ENCODE measurements at regions not wholly inside any gene's neighbourhood (a gene's known extent, or its start where the extent isn't known, plus 50 kb on each side); places are given as distances from the start of the nearest gene placed in this dataset.

DNA sequence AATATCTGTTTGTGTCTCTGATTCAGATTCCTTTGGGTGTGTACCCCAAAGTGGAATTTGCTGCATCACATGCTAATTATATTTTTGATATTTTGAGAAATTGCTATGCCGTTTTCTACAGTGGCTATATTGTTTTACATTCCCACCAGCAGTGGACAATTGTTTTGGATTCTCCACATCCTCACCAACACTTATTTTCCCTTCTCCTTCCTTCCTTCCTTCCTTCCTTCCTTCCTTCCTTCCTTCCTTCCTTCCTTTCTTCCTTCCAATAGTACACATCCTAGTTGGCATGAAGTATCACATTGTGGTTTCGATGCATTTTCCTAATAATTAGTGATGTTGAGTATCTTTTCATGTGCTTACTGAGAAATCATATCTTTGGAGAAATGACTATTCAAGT, 535.5 kb downstream of the SH2D4B start:
- WGBS, 2 donors = 71 to 72% methylated on average over 2 of the region's 2 CpGs

DNA sequence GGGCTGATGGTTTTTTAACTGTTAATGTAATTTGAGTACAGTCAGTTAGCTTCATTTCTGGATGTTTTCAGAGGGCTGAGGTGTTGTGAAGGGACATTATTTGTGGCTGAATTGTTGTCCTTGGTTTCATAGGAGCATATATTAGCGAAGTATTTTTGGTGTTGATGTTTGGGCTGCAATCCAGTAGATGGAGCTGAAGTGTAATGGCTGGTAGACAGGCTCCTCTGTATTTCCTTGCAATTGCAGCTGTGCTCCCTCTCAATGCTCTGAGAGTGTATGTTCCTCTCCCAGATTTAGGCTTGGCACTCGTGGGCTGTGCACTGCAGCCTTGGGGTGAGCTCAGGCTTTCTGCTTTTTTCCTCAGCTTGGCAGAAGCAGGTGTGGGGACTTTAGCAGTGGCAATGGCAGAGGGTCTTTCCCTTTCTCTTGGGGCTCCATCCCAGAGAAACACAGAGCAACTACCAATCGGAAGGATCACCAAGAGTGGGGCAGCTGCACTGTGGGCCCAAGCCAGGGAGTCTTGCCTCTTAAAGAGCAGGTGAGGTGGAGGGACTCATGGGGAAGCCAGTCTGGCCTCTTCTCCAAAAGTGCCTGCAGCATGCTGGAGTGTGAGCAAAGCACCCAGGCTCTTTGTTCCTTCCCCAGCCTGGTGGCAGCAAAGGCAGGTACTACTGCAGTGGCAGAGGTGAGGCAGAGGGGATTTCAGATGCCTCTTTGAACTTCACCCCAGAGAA, 544.4 kb downstream of the SH2D4B start:
- 82 to 84% methylated on average over 3 of the region's 3 CpGs for WGBS, 2 donors
- no peak for DNase-seq (ENCODE audit: low spot score in 2 of 2)
- Histone ChIP-seq H3K36me3 (no peaks in the 10 kb centered on the region), H3K9me3 (peaks cover 0 to 9% (median 0%) of the 10 kb centered on the region in 4 donors), H3K4me3 (no peak overlapping the region), H3K27me3 (no peaks in the 10 kb centered on the region), H3K4me1 (no peaks in the 10 kb centered on the region), H3K27ac (no peak overlapping the region)
- TF ChIP-seq, protein P1, sequence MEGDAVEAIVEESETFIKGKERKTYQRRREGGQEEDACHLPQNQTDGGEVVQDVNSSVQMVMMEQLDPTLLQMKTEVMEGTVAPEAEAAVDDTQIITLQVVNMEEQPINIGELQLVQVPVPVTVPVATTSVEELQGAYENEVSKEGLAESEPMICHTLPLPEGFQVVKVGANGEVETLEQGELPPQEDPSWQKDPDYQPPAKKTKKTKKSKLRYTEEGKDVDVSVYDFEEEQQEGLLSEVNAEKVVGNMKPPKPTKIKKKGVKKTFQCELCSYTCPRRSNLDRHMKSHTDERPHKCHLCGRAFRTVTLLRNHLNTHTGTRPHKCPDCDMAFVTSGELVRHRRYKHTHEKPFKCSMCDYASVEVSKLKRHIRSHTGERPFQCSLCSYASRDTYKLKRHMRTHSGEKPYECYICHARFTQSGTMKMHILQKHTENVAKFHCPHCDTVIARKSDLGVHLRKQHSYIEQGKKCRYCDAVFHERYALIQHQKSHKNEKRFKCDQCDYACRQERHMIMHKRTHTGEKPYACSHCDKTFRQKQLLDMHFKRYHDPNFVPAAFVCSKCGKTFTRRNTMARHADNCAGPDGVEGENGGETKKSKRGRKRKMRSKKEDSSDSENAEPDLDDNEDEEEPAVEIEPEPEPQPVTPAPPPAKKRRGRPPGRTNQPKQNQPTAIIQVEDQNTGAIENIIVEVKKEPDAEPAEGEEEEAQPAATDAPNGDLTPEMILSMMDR (IDR thresholded peaks at IDR 0.05) = no peak
- no peak for TF ChIP-seq POLR2A (IDR thresholded peaks at IDR 0.05)

More for the DNA sequence above, 535.5 kb downstream of the SH2D4B start:
- DNase-seq (ENCODE audit: low spot score in 2 of 2) = no peak
- Histone ChIP-seq H3K9me3 (peaks cover 0 to 7% (median 0%) of the 10 kb centered on the region in 4 donors), H3K36me3 (no peaks in the 10 kb centered on the region), H3K4me1 (no peaks in the 10 kb centered on the region), H3K4me3 (no peak overlapping the region), H3K27me3 (no peaks in the 10 kb centered on the region), H3K27ac (no peak overlapping the region)
- TF ChIP-seq POLR2A (IDR thresholded peaks at IDR 0.05) (no peak), EP300 (IDR thresholded peaks at IDR 0.05) (no peak)
- TF ChIP-seq, protein P1 (IDR thresholded peaks at IDR 0.05) = no peak

DNA sequence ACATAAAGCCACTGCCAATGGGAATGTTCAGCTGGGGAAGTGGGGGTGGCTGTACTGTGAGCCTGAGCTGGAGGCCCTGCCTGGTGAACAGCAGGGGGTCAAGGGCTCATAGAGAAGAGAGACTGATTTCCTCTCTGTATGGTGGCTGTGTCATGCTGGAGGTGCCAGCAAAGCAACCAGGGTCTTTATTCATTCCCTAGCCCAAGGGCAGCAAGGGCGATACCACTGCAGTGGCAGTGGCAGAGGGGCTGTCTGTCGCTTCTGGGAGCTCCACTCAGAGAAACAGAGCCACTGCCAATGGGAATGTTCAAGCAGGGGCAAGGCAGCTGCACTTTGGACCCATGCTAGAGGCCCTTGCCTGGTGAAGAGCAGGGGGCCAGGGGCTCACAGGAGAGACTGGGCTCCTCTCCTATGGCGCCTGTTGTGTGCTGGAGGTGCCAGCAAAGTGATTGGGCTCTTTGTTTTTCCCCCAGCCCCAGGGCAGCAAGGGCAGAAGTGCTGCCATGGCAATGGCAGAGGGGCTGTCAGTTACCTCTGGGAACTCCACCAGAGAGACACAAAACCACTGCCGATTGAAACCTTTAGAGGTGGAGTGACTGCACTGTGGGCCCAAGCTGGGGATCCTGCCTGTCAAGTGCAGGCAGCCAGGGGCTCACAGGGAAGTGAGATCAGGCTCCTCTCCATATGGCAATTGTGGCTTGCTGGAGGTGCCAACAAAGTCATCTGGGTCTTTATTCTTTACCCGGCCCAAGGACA, 545.1 kb downstream of the SH2D4B start:
- Histone ChIP-seq H3K27me3 (no peaks in the 10 kb centered on the region), H3K9me3 (peaks cover 0 to 6% (median 0%) of the 10 kb centered on the region in 4 donors), H3K4me3 (no peak overlapping the region), H3K27ac (no peak overlapping the region), H3K4me1 (no peaks in the 10 kb centered on the region), H3K36me3 (no peaks in the 10 kb centered on the region)
- DNase-seq (ENCODE audit: low spot score in 2 of 2) = no peak
- no peak for TF ChIP-seq POLR2A (IDR thresholded peaks at IDR 0.05)
- no peak for TF ChIP-seq EP300 (IDR thresholded peaks at IDR 0.05)
- TF ChIP-seq, protein P1 (IDR thresholded peaks at IDR 0.05) = no peak
- 72 to 79% methylated on average over 4 to 5 of the region's 5 CpGs for WGBS, 2 donors

DNA sequence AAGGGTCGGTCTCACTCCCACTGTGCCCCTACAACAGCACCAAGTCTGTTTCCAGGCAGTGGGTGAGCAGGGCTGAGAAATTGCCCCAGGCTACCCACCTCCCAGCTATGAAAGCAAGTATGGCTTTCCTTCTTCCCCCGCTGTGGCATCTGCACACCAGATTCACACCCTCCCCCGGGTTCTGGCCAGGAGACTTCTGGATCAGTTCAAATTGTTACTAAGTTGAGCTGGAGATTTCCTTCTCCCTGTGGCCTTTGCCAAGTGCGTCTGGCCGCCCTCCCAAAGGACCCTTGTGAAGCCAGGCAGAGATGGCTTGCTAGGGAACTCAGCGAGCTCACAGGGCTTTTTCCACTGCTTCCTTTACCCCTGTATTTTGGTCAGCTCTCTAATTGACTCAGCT, 555.4 kb downstream of the SH2D4B start:
- H3K9me3 ChIP-seq = peaks cover 0 to 3% (median 0%) of the 10 kb centered on the region in 4 donors
- no peak overlapping the region for H3K4me3 ChIP-seq
- no peak for DNase-seq (ENCODE audit: low spot score in 2 of 2)
- no peak overlapping the region for H3K27ac ChIP-seq
- H3K36me3 ChIP-seq = no peaks in the 10 kb centered on the region
- no peaks in the 10 kb centered on the region for H3K4me1 ChIP-seq
- 76 to 83% methylated on average over 5 to 6 of the region's 6 CpGs for WGBS, 2 donors
- no peaks in the 10 kb centered on the region for H3K27me3 ChIP-seq
- TF ChIP-seq POLR2A (IDR thresholded peaks at IDR 0.05) (no peak), EP300 (IDR thresholded peaks at IDR 0.05) (no peak)
- TF ChIP-seq, protein P1 (IDR thresholded peaks at IDR 0.05) = no peak

DNA sequence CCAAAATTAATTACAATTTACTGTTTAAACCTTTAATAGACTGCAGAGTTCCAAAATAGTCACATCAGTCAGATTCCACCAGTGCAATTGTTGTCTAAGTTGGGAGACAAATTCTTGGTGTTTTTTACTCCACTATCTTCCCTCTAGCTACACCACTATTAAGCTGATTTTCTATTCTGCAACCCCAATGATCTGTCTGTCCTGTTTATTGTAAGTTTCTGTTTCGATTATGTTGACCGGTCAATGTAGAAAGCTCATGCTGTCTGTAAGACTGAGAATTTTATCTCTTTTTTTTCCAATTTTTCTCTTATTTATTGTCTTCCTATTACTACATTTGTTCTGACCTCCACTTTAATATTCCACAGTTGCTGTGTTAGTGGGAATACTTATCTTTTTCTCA, 557.5 kb downstream of the SH2D4B start:
- Histone ChIP-seq H3K9me3 (peaks cover 0 to 3% (median 0%) of the 10 kb centered on the region in 4 donors), H3K27ac (no peak overlapping the region), H3K36me3 (no peaks in the 10 kb centered on the region), H3K27me3 (no peaks in the 10 kb centered on the region), H3K4me1 (no peaks in the 10 kb centered on the region), H3K4me3 (no peak overlapping the region)
- no peak for TF ChIP-seq EP300 (IDR thresholded peaks at IDR 0.05)
- no peak for TF ChIP-seq POLR2A (IDR thresholded peaks at IDR 0.05)
- TF ChIP-seq, protein P1 (IDR thresholded peaks at IDR 0.05) = no peak
- DNase-seq (ENCODE audit: low spot score in 2 of 2) = no peak
- 90 to 94% methylated on average over 2 of the region's 2 CpGs for WGBS, 2 donors

Data from tibial nerve (tissue), 4 donors.